PC-3 (cell line): ENCODE measurements at regions not wholly inside any gene's neighbourhood (a gene's known extent, or its start where the extent isn't known, plus 50 kb on each side); places are given as distances from the start of the nearest gene placed in this dataset.

Experiments
- EZH2 ChIP-seq: fragments of 300-600 bp; sonication (generic); IDR thresholded peaks from one replicate; pipeline ENCODE4 v1.6.1; 2017; ENCODE audit warnings: antibody characterized with exemption, mild to moderate bottlenecking, low read length; ENCODE audit not compliant: unreplicated experiment
- TF ChIP-seq, protein P1 (sequence below): fragments of 300-600 bp; sonication (generic); conservative IDR thresholded peaks from 2 replicates; pipeline ENCODE4 v1.5.1; 2017; ENCODE audit warnings: antibody characterized with exemption, low read depth, mild to moderate bottlenecking, low read length

DNA sequence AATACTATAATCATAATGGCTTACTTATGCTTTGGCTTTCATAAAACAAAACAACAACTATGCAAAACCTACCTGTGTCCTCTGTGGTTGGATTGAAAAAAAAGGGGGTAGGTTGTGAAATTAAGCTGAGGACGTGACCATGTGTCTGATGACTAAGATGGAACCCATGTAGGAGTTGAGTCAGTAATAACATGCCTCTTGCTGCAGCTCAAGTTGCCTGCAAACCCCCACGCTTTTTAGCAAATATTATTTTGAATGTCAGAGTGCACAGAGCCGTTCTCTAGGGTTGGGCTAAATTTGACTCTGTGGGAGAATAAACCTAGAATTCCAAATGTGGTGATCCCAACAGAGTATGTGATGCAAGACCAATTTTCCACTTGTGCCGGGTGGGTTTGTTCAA is 209.3 kb downstream of the KCNRG start:
- TF ChIP-seq, protein P1, sequence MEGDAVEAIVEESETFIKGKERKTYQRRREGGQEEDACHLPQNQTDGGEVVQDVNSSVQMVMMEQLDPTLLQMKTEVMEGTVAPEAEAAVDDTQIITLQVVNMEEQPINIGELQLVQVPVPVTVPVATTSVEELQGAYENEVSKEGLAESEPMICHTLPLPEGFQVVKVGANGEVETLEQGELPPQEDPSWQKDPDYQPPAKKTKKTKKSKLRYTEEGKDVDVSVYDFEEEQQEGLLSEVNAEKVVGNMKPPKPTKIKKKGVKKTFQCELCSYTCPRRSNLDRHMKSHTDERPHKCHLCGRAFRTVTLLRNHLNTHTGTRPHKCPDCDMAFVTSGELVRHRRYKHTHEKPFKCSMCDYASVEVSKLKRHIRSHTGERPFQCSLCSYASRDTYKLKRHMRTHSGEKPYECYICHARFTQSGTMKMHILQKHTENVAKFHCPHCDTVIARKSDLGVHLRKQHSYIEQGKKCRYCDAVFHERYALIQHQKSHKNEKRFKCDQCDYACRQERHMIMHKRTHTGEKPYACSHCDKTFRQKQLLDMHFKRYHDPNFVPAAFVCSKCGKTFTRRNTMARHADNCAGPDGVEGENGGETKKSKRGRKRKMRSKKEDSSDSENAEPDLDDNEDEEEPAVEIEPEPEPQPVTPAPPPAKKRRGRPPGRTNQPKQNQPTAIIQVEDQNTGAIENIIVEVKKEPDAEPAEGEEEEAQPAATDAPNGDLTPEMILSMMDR = no peak
- no peak for TF ChIP-seq EZH2
